ENCODE measurements at regions not wholly inside any gene's neighbourhood (a gene's known extent, or its start where the extent isn't known, plus 50 kb on each side); places are given as distances from the start of the nearest gene placed in this dataset.

- intact Hi-C loops (cut with DNase I, micrococcal nuclease) = no loop called here
- peak; percentile 87 for ATAC-seq
- DNase-seq = no peak
Observed at GRCh38 chr2:147040298-147041120, 804.3 kb upstream of the ACVR2A start.

DNA sequence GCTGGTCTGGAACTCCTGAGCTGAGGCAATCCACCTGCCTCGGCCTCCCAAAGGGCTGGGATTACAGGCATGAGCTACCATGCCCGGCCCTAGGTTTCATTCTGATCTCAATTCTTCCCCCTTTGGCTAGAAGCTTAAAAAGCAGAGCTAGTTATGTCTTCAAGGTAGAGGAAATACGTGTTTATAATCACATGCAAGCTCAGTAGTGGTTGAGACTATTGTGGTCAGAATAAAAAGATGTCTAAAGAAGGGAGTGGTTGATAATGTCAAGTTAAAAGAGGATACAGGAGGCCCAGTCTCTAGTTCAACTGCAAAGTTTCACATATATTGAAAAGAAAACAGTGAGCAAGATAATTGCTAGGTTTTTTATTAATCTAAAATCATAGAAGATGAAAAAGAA lies 807.8 kb upstream of the ACVR2A start:
- intact Hi-C loops (cut with DNase I, micrococcal nuclease) = no loop called here
- DNase-seq (no peak), ATAC-seq (no peak)

- ATAC-seq = no peak
- no peak for DNase-seq
- intact Hi-C loops (cut with DNase I, micrococcal nuclease) = no loop called here
Observed at GRCh38 chr2:147033044-147033443, 811.8 kb upstream of the ACVR2A start.

DNA sequence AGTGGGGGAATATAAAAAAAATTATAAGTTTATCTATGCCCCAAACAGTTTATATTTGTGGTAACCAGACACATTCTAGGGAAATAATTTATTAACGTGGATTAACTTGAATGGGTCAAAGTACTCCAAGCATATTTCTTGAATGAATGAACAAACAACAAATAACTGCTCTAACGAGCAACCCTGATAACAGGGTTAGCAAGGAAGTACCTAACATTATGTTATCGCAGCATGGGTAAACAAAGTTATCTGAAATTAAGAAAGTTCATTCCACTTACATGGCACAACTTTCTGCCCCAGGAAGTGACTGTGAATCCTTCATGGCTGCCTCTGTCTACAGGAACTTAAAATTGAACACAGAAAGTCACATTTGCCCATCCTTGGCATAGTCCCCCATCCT lies 812.9 kb upstream of the ACVR2A start:
- DNase-seq (no peak), ATAC-seq (peak; percentile 77)
- intact Hi-C loops (cut with DNase I, micrococcal nuclease) = no loop called here

DNA sequence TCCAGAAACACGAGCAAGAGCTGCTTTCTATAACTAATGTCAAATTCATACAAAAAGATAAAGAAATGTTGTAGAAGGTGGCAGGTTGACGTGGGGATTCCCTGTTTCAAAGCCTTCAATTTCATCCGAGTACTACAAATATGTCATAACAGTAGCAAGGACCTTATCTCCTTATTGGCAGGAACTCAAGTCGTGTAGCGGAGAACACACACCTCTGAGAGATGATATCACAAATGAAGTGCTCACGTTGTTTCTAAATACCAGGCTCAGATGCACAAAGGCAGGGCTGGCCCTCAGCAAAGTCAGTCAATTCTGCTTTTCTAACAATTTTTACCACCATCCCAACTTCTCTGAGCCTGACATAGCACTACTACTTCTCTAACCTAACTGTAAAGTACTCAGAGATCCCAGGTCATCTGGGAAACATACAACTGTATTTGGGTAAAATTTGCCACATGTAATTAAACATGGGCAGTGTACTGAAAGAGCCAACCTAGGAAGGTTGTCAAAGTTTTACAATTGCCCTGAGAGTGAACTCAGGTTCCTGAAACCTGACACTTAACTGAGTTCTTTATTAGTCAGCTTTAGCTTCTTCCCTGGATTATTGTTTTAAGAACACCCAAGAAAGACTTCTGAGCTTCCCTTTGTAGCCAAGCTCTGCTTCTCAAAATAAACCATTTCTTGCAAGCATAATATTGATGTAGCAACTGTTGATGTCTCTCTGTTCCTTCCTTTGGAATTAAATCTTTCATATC lies 813.7 kb upstream of the ACVR2A start:
- intact Hi-C loops (cut with DNase I, micrococcal nuclease) = no loop called here
- ATAC-seq (peak; percentile 67), DNase-seq (no peak)

GRCh38 chr2:147027436-147027835 lies 817.4 kb upstream of the ACVR2A start:
- no peak for DNase-seq
- no peak for ATAC-seq
- intact Hi-C loops (cut with DNase I, micrococcal nuclease) = no loop called here

DNA sequence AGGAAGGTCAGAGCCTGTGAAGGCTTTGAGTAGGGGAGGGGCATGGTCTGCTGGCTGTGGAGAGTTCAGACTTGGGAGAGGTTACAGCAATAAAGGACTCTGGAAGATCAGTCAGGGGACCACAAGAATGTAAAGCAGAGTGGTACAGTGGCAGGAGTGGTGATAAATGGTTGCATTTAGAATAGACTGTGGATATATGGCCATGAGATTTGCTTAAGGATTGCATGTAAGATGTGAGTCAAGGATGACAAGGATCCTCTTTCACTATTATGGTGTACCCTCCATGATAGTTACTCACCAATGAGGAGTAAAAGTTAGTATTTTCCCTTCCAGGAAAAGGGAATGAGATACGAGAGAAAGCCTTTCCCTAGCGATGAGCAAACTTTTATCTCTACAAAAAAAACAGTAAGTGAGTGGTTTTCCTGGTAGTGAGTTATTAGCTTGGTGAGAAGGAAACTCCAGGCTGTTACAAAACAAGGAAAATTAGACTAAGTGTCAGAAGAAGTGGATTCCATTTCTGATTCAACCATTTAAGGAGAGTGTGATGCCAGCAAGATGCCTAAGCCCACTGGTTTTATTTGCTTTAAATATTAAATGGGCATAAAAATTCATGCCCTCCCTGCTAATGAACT lies 818.0 kb upstream of the ACVR2A start:
- intact Hi-C loops (cut with DNase I, micrococcal nuclease) = no loop called here
- DNase-seq (no peak), ATAC-seq (no peak)

- intact Hi-C loops (cut with DNase I, micrococcal nuclease) = no loop called here
- ATAC-seq (no peak), DNase-seq (no peak)
Observed at GRCh38 chr2:147025646-147026585, 818.9 kb upstream of the ACVR2A start.

DNA sequence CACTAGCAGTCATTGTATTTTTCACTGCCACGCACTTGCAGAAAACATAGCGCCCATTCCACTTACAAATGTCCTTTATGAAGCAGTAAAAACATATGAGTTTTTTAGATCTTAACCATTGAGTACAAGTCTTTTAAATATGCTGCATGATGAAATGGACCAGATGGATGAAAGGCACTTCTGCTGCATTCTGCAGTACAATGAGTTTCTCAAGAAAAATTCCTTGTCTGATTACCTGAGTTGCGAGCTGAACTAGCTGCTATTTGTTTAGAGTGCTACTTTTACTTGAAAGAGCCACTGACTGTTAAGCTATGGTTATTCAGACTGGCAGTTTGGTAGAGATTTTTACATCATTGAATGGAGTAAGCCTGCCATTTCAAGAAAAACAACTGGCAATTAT lies 825.5 kb upstream of the ACVR2A start:
- intact Hi-C loops (cut with DNase I, micrococcal nuclease) = no loop called here
- ATAC-seq (no peak), DNase-seq (no peak)

DNA sequence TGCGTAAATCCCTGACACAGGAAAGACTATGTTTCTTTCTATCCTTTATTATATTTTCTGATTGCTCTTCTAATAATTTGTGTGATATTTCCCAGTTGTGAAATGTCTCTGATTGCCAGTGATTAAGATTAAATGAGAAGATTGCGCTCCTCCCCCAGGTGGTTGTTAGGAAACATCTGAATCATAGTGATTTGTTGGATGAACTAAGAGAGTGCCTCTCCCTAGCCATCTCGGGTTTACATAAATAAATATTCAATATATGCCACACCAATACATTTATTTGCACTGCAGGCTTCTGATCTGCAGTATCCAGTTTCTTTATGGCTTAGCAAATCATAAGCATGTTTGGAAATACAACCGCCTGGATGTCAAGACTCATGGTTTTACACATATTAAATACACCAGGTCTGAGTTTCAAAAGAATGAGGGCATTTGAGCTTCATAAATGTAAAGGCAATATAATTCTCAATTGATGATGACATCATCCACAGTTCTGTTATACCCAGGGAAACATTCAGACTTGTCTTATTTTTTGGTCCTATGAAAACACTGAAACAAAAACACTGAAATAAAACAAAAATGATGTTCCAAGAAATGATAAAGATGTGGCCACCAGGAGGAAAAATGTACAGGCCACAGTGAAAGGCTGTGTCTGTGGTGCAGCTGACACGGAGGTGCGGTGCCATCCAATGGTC lies 826.7 kb upstream of the ACVR2A start:
- intact Hi-C loops (cut with DNase I, micrococcal nuclease) = no loop called here
- no peak for ATAC-seq
- no peak for DNase-seq

DNA sequence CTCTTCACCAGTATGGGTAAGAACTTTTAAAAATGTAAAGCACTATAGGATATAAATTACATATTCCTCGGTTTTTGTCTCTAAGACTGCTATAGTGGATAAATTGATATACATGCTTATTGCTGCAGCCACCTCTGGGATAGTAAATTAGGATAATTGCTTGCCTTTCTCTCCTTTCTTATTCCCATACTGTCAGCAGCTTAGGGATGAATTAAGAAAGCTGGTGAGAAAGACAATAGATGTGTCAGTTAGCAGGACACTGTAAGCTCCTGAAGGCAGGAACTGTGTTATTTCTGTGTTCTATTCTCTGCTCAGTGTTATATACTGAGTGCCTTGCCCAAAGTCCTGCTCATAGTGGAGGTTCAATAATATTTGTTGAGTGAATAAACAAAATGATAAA lies 828.6 kb upstream of the ACVR2A start:
- intact Hi-C loops (cut with DNase I, micrococcal nuclease) = no loop called here
- no peak for ATAC-seq
- no peak for DNase-seq

- DNase-seq (no peak), ATAC-seq (no peak)
- intact Hi-C loops (cut with DNase I, micrococcal nuclease) = no loop called here
Observed at GRCh38 chr2:147015591-147015990, 829.2 kb upstream of the ACVR2A start.

- no peak for DNase-seq
- intact Hi-C loops (cut with DNase I, micrococcal nuclease) = no loop called here
- ATAC-seq = no peak
Observed at GRCh38 chr2:147013696-147014392, 831.0 kb upstream of the ACVR2A start.

DNA sequence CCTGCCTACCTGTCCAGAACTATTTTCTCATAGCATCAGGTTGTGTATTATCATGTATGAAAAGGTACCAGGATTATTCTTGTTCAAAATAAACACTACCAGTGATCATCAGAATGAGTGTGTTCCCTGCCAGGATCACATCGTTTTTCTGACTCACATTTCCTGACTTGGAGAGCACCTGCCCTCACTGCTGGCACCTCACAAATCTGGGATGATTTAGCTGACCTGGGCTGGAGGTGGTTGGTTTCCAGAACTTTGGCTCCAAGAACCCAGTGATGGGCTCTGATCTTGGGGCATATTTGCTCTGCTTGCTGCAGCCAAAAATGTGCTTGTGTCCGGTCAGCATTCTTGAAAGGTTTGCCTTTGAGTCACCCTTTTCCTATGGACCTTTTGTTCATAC lies 836.3 kb upstream of the ACVR2A start:
- no peak for DNase-seq
- ATAC-seq = no peak
- intact Hi-C loops (cut with DNase I, micrococcal nuclease) = no loop called here

GRCh38 chr2:147006736-147007141 lies 838.1 kb upstream of the ACVR2A start:
- ATAC-seq (no peak), DNase-seq (no peak)
- intact Hi-C loops (cut with DNase I, micrococcal nuclease) = no loop called here

GRCh38 chr2:147003081-147003480 lies 841.7 kb upstream of the ACVR2A start:
- no peak for ATAC-seq
- intact Hi-C loops (cut with DNase I, micrococcal nuclease) = no loop called here
- no peak for DNase-seq

DNA sequence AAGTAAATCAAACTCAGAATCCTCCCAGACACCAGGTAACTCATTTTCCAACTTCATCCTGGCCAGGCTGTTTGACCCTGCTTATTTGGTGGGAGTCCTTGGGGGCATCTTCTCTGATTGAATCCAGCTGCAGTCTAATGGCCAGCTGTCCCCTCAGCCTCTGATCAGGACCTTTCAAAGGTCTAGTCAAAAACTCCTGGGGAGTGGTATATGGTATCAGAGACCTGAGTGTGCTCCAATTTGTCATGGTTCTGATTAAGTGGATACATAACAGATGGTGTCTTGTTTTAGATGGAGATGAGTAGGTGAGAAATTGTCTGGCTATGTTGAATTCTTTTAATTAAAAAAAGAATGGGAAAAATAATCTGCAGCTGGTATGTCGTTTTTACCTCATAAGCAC lies 842.6 kb upstream of the ACVR2A start:
- DNase-seq = no peak
- intact Hi-C loops (cut with DNase I, micrococcal nuclease) = no loop called here
- ATAC-seq = no peak

- intact Hi-C loops (cut with DNase I, micrococcal nuclease) = no loop called here
- no peak for ATAC-seq
Observed at GRCh38 chr2:147001061-147001460, 843.8 kb upstream of the ACVR2A start.

More at GRCh38 chr2:147001061-147001460, 843.8 kb upstream of the ACVR2A start:
- no peak for DNase-seq

All from left colon (tissue), 2 donors.